Transverse colon (tissue), 4 donors: ENCODE measurements at regions not wholly inside any gene's neighbourhood (a gene's known extent, or its start where the extent isn't known, plus 50 kb on each side); places are given as distances from the start of the nearest gene placed in this dataset.

ENCODE experiments used
- DNase-seq: peaks from one replicate; pipeline ENCODE4 v3.0.0-alpha.2; 2019
- H3K27ac ChIP-seq, 4 donors: fragments of 200-600 bp; sonication (generic); 2 replicates each; pipeline ENCODE4 v1.5.1; 2016 to 2018; ENCODE audit warnings: inconsistent platforms in 4 of 4
- H3K27me3 ChIP-seq: fragments of 200-600 bp; sonication (generic); 2 replicates; pipeline ENCODE4 v1.5.1; 2017; ENCODE audit warnings: inconsistent platforms
- H3K36me3 ChIP-seq, 4 donors: fragments of 200-600 bp; sonication (generic); 2 replicates each; pipeline ENCODE4 v1.5.1; 2017 to 2019; ENCODE audit warnings: inconsistent platforms in 4 of 4
- H3K4me1 ChIP-seq, 4 donors: fragments of 200-600 bp; sonication (generic); 2 replicates each; pipeline ENCODE4 v1.5.1; 2017 to 2020; ENCODE audit warnings: inconsistent platforms in 4 of 4
- H3K4me3 ChIP-seq, 4 donors: fragments of 200-600 bp; sonication (generic); 1 replicate in 1 of 4; 2 replicates in 3 of 4; pipeline versions ENCODE4 v1.5.1 to v1.6.1; 2017 to 2019; ENCODE audit warnings: inconsistent platforms in 4 of 4
- H3K9me3 ChIP-seq, 2 donors: fragments of 200-600 bp; sonication (generic); 2 replicates each; pipeline ENCODE4 v1.5.1; 2017 to 2019; ENCODE audit warnings: inconsistent platforms in 2 of 2
- CTCF ChIP-seq, 5 experiments: fragments of 200-600 bp in 3 of 5; fragments of 450-650 bp in 2 of 5; sonication (generic) in 3 of 5; IDR thresholded peaks; 1 replicate in 2 of 5; 2 replicates in 3 of 5; pipeline ENCODE4 v1.5.1; 2016 to 2017; ENCODE audit warnings: antibody characterized with exemption in 5 of 5, inconsistent platforms in 3 of 5, mild to moderate bottlenecking in 2 of 5, moderate library complexity in 1 of 5
- EP300 ChIP-seq: sonication (generic); formaldehyde crosslinking; IDR thresholded peaks from one replicate; pipeline ENCODE4 v1.6.1; 2017; ENCODE audit warnings: antibody characterized with exemption, low read depth
- POLR2A ChIP-seq: fragments of 450-650 bp; IDR thresholded peaks from one replicate; pipeline ENCODE4 v1.6.1; 2016; ENCODE audit warnings: antibody characterized with exemption, mild to moderate bottlenecking, moderate library complexity
- POLR2AphosphoS5 ChIP-seq, 3 donors: sonication (generic); formaldehyde crosslinking; IDR thresholded peaks; one replicate each; pipeline ENCODE4 v1.6.1; 2016; ENCODE audit warnings: antibody characterized with exemption in 3 of 3
- WGBS, 2 donors: methylation state at CpG; one replicate each; pipeline ENCODE4 v1.1.5; 2018; ENCODE audit warnings: low coverage in 1 of 2; 5-methylcytosine and 5-hydroxymethylcytosine counted together
- in situ Hi-C, 4 donors: fragments of 200-750 bp; cut with MboI; loops; one replicate each; pipeline versions ENCODE4 v1.15.0 to v1.15.1; 2017; ENCODE audit warnings: low sequenced_read_pairs in 3 of 4, low pct_ligation_motif_present in 1 of 4, low pct_unique_long_range_greater_than_20kb in 1 of 4
- intact Hi-C: fragments of 100-400 bp; cut with DNase I; formaldehyde crosslinking; loops from one replicate; pipeline ENCODE4 v1.15.1; 2023; ENCODE audit warnings: low total_unique reads

GRCh38 chr19:31102674-31103073 is 246.6 kb downstream of the TSHZ3 start:
- no peak for TF ChIP-seq CTCF (IDR thresholded peaks at IDR 0.05)
- no peak for TF ChIP-seq POLR2A
- no peak for TF ChIP-seq EP300
- no peak for TF ChIP-seq POLR2AphosphoS5 (IDR thresholded peaks at IDR 0.05)
- H3K4me1 ChIP-seq: peaks cover 0 to 34% (median 6%) of the 10 kb centered on the region in 4 donors
- in situ Hi-C loops (no loop called here), intact Hi-C loops (no loop called here)
- DNase-seq: no peak
- H3K27ac ChIP-seq: no peak overlapping the region
- H3K9me3 ChIP-seq: no peaks in the 10 kb centered on the region
- no peaks in the 10 kb centered on the region for H3K27me3 ChIP-seq
- H3K4me3 ChIP-seq: no peak overlapping the region
- WGBS, 2 donors: 55 to 73% methylated on average over 2 of the region's 2 CpGs
- no peaks in the 10 kb centered on the region for H3K36me3 ChIP-seq

- no peak overlapping the region for H3K27ac ChIP-seq
- in situ Hi-C loops: no loop called here
- H3K27me3 ChIP-seq: no peaks in the 10 kb centered on the region
- peak in 1 of 5 experiments; percentile 14 for TF ChIP-seq CTCF (IDR thresholded peaks at IDR 0.05)
- no peak for TF ChIP-seq EP300
- H3K9me3 ChIP-seq: no peaks in the 10 kb centered on the region
- no peaks in the 10 kb centered on the region for H3K36me3 ChIP-seq
- peaks cover 0 to 38% (median 6%) of the 10 kb centered on the region in 4 donors for H3K4me1 ChIP-seq
- no peak overlapping the region for H3K4me3 ChIP-seq
- intact Hi-C loops: no loop called here
- DNase-seq: no peak
- 38 to 47% methylated on average over 5 to 7 of the region's 7 CpGs for WGBS, 2 donors
Measured at GRCh38 chr19:31100981-31101380, 248.3 kb downstream of the TSHZ3 start.

- in situ Hi-C loops (no loop called here), intact Hi-C loops (no loop called here)
- no peak overlapping the region for H3K4me3 ChIP-seq
- 74 to 81% methylated on average over 3 of the region's 3 CpGs for WGBS, 2 donors
- no peaks in the 10 kb centered on the region for H3K27me3 ChIP-seq
- TF ChIP-seq POLR2A (no peak), CTCF (IDR thresholded peaks at IDR 0.05) (no peak), POLR2AphosphoS5 (IDR thresholded peaks at IDR 0.05) (no peak), EP300 (no peak)
- no peak for DNase-seq
- H3K4me1 ChIP-seq: peaks cover 0 to 38% (median 6%) of the 10 kb centered on the region in 4 donors
- H3K9me3 ChIP-seq: no peaks in the 10 kb centered on the region
- H3K36me3 ChIP-seq: no peaks in the 10 kb centered on the region
- no peak overlapping the region for H3K27ac ChIP-seq
Measured at GRCh38 chr19:31100206-31100590, 249.0 kb downstream of the TSHZ3 start.

GRCh38 chr19:31099515-31100205 is 249.6 kb downstream of the TSHZ3 start:
- H3K9me3 ChIP-seq: no peaks in the 10 kb centered on the region
- TF ChIP-seq CTCF (IDR thresholded peaks at IDR 0.05) (no peak), POLR2AphosphoS5 (IDR thresholded peaks at IDR 0.05) (no peak), POLR2A (no peak), EP300 (no peak)
- H3K27me3 ChIP-seq: no peaks in the 10 kb centered on the region

More at GRCh38 chr19:31099515-31100205, 249.6 kb downstream of the TSHZ3 start:
- no peak for DNase-seq
- Histone ChIP-seq H3K4me1 (peaks cover 0 to 38% (median 6%) of the 10 kb centered on the region in 4 donors), H3K27ac (no peak overlapping the region), H3K4me3 (no peak overlapping the region), H3K36me3 (no peaks in the 10 kb centered on the region)
- in situ Hi-C loops: no loop called here
- WGBS, 2 donors: 69% methylated on average over 4 of the region's 4 CpGs; no CpG with 5 or more reads in 1 of the 2 donors
- intact Hi-C loops: no loop called here
